Parathyroid adenoma (tissue), 2 donors: ENCODE measurements at regions not wholly inside any gene's neighbourhood (a gene's known extent, or its start where the extent isn't known, plus 50 kb on each side); places are given as distances from the start of the nearest gene placed in this dataset.
"Not testable (repeated sequence)": the region's sequence is repeated elsewhere in the genome, so short reads cannot be mapped to it uniquely, and the experiment has no call there.

Experiments used
- H2AFZ ChIP-seq: fragments of 300-600 bp; sonication (generic); one replicate; pipeline ENCODE4 v1.7.0; 2017; ENCODE audit warnings: antibody characterized with exemption, mild to moderate bottlenecking
- H3K27ac ChIP-seq: fragments of 300-600 bp; sonication (generic); one replicate; pipeline ENCODE4 v1.7.0; 2017
- H3K27me3 ChIP-seq: fragments of 300-600 bp; sonication (generic); one replicate; pipeline ENCODE4 v1.7.0; 2017; ENCODE audit warnings: low read length; ENCODE audit not compliant: control insufficient read depth, insufficient read depth
- H3K36me3 ChIP-seq: fragments of 300-600 bp; sonication (generic); one replicate; pipeline ENCODE4 v1.7.0; 2017; ENCODE audit warnings: low read length; ENCODE audit not compliant: control insufficient read depth, insufficient read depth
- H3K4me1 ChIP-seq: fragments of 300-600 bp; sonication (generic); one replicate; pipeline ENCODE4 v1.7.0; 2017; ENCODE audit warnings: control low read depth
- H3K4me2 ChIP-seq: fragments of 300-600 bp; sonication (generic); one replicate; pipeline ENCODE4 v1.7.0; 2017; ENCODE audit warnings: low read length
- H3K4me3 ChIP-seq: fragments of 300-600 bp; sonication (generic); one replicate; pipeline ENCODE4 v1.7.0; 2017; ENCODE audit warnings: low read depth, low read length
- H3K79me2 ChIP-seq: fragments of 300-600 bp; sonication (generic); one replicate; pipeline ENCODE4 v1.7.0; 2017; ENCODE audit warnings: control low read depth
- H3K9ac ChIP-seq: fragments of 300-600 bp; sonication (generic); one replicate; pipeline ENCODE4 v1.7.0; 2017; ENCODE audit warnings: mild to moderate bottlenecking
- H3K9me3 ChIP-seq: fragments of 300-600 bp; sonication (generic); one replicate; pipeline ENCODE4 v1.7.0; 2017; ENCODE audit warnings: low read length; ENCODE audit not compliant: control insufficient read depth
- CTCF ChIP-seq: fragments of 300-600 bp; sonication (generic); IDR thresholded peaks from one replicate; pipeline ENCODE4 v1.7.0; 2017; ENCODE audit warnings: antibody characterized with exemption, mild to moderate bottlenecking
- donor health status: primary hyperparathyroidism.

GRCh38 chr2:104975371-104975770 is 62.5 kb upstream of the MRPS9 start:
- Histone ChIP-seq H3K36me3 (no peaks in the 10 kb centered on the region), H3K4me2 (no peak overlapping the region), H2AFZ (no peak overlapping the region), H3K4me1 (no peaks in the 10 kb centered on the region), H3K9ac (no peak overlapping the region), H3K79me2 (no peaks in the 10 kb centered on the region), H3K9me3 (no peaks in the 10 kb centered on the region), H3K4me3 (no peak overlapping the region), H3K27ac (no peak overlapping the region), H3K27me3 (no peaks in the 10 kb centered on the region)
- no peak for TF ChIP-seq CTCF

GRCh38 chr2:104975851-104976250 is 62.0 kb upstream of the MRPS9 start:
- Histone ChIP-seq H2AFZ (no peak overlapping the region), H3K9ac (no peak overlapping the region), H3K4me3 (no peak overlapping the region), H3K27ac (no peak overlapping the region), H3K4me1 (no peaks in the 10 kb centered on the region), H3K79me2 (no peaks in the 10 kb centered on the region), H3K9me3 (no peaks in the 10 kb centered on the region), H3K27me3 (no peaks in the 10 kb centered on the region), H3K4me2 (no peak overlapping the region), H3K36me3 (no peaks in the 10 kb centered on the region)
- no peak for TF ChIP-seq CTCF

- Histone ChIP-seq H3K4me2 (no peak overlapping the region), H3K9me3 (no peaks in the 10 kb centered on the region), H3K79me2 (no peaks in the 10 kb centered on the region), H3K4me3 (no peak overlapping the region), H3K4me1 (no peaks in the 10 kb centered on the region), H3K27ac (no peak overlapping the region), H3K36me3 (no peaks in the 10 kb centered on the region), H3K27me3 (no peaks in the 10 kb centered on the region), H3K9ac (no peak overlapping the region), H2AFZ (no peak overlapping the region)
- no peak for TF ChIP-seq CTCF
Measured at GRCh38 chr2:104976603-104977120, 61.2 kb upstream of the MRPS9 start.

GRCh38 chr2:104977958-104978357 is 59.9 kb upstream of the MRPS9 start:
- Histone ChIP-seq H3K4me3 (no peak overlapping the region), H3K9me3 (no peaks in the 10 kb centered on the region), H2AFZ (no peak overlapping the region), H3K27me3 (no peaks in the 10 kb centered on the region), H3K36me3 (no peaks in the 10 kb centered on the region), H3K9ac (no peak overlapping the region), H3K79me2 (no peaks in the 10 kb centered on the region), H3K27ac (no peak overlapping the region), H3K4me2 (no peak overlapping the region), H3K4me1 (no peaks in the 10 kb centered on the region)
- TF ChIP-seq CTCF, result no peak

GRCh38 chr2:104979786-104980185 is 58.1 kb upstream of the MRPS9 start:
- H3K9me3 ChIP-seq, H3K4me3 ChIP-seq, H3K79me2 ChIP-seq, H3K36me3 ChIP-seq, H3K9ac ChIP-seq, H3K27ac ChIP-seq, H3K4me2 ChIP-seq, H3K4me1 ChIP-seq, H3K27me3 ChIP-seq, H2AFZ ChIP-seq: not testable (repeated sequence)
